NCI-H226 (cell line): ENCODE measurements at regions not wholly inside any gene's neighbourhood (a gene's known extent, or its start where the extent isn't known, plus 50 kb on each side); places are given as distances from the start of the nearest gene placed in this dataset.

Experiments used
- DNase-seq: peaks from one replicate; pipeline ENCODE4 v3.0.0-alpha.2; 2015

DNA sequence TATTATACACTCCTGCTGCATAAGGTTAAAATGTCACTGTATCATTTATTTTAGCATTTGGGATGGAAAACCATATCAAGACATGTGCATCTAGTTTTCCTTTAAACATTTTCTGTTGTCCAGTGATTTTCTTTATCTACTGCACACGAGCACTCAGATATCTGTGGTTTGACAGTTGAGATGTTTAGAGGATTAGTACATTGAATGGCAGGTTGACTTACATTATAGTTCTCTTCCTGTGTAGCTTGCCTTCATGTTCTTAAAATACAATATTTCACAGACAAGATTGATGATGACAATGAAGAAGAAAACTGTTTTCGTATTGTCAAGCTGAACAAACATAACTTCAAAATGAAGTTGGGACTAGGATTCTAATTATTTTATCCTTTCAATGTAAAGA is 2378.4 kb upstream of the WWC1 start:
- peak; percentile 18 for DNase-seq

DNA sequence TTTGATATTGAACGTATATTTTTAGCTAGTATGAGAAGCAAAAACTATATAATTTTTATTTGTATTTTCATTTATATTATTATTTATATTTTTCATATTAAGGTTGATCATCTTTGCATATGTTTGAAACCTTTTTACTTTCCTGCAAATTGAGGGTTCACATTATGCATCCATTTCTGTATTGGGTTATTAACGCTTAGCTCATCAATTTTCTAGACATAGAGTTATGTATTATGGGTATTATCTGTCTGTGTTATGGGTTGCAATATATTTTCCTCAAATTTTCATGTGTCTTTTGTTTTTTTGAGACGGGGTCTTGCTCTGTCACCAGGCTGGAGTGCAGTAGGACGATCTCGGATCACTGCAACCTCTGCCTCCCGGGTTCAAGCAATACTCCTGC is 2377.0 kb upstream of the WWC1 start:
- no peak for DNase-seq

DNA sequence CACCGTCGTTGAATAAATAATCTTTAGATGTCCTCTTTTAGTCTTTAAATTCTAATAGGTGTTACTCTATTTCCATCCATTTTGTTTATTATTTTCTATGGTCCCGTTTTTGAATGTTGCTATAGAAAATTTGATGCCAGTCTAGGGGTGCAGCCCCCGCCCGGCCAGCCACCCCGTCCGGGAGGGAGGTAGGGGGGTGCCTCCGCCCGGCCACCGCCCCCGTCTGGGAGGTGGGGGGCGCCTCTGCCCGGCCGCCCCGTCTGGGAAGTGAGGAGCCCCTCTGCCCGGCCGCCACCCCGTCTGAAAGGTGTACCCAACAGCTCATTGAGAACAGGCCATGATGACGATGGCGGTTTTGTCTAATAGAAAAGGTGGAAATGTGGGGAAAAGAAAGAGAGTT is 2372.2 kb upstream of the WWC1 start:
- DNase-seq = no peak

DNA sequence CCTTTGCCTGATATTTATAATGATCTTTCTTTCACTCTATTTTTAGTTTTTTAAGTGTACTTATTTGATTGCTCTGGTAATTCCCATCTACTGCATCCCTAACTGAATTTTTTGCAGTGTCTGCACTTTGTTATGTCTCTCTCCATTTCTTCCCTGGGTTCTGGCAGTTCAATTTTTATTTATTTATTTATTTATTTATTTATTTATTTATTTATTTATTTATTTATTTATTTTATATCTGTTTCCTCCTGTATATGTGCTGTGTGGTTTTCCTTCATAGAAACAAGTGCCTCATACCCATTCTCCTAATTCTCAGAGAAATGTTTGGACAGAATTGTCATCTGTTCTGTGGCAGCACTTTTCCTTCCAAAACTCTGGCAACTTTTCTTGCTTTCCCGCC is 2370.8 kb upstream of the WWC1 start:
- DNase-seq = no peak

DNA sequence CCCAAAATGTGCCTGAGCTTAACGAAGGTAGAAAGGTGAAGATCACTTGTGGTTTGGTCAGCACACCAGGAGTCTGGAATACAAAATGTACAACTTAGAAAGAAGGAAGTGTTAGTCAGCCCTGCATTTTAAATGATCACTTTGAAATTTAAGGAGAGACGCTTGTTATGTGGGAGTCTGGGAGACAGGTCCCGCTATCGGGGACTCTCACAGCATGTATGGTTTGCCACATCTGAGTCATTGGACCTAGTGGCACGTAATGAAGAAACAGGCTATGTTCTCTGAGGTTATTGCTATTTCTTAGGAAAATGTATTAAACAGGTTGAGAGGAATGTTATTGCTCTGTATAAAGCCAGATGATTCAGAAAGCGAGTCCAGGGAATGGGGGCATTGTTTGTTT is 2362.5 kb upstream of the WWC1 start:
- no peak for DNase-seq

DNA sequence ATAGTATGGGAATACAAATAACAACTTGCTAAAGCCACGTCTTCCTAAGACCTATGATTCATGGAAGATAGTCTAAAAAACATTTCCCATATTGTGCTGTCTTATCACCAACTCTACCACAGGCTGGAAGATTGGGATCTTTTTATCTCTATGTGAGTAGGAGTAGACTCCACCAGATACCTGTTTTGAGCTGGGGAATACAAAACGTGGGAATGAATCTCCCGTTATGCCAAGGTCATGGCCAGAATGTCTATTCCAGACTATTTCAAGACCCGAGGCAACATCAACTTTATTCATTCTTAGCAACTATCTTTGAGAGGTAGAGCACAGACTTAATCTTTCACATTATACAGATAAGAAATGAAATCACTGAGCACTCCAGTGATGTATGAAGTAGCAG is 2350.9 kb upstream of the WWC1 start:
- DNase-seq = peak; percentile 71

DNA sequence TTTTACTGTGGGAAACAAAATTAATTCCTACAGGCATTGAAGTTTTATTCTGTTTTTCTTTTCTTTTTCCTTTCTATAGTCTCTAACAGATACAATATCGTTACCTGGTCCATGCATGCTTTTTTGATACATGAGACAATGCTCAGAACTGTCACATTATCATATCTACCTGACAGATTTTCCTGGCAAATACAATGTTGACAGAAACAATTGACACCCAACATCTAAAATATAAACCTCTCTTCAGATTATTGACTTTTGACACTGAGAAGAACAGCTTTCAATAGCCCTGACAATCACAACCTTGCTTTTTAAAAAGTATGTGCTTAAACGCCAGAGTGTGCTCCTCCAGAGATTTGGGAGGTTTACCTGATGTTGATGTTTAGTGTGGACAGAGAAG is 2334.6 kb upstream of the WWC1 start:
- DNase-seq = no peak

DNA sequence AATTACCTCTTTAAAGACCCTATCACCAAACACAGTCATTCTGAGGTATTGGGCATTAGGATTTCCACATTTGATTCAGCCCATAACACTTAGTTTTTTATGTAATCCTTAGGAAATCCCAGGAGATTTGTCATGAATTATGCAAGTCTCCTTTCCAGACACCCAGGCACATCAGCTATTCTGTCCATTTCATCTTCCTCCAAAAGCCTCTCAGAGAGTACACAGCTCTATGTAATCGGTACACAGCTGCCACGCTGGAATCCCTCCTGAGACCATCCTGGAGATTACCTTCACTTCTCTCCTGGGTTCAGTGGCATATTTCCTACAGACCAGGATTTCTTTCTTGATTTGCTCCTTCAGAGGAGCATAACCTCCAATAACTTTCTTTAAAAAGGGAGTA is 2309.8 kb upstream of the WWC1 start:
- DNase-seq = no peak

DNA sequence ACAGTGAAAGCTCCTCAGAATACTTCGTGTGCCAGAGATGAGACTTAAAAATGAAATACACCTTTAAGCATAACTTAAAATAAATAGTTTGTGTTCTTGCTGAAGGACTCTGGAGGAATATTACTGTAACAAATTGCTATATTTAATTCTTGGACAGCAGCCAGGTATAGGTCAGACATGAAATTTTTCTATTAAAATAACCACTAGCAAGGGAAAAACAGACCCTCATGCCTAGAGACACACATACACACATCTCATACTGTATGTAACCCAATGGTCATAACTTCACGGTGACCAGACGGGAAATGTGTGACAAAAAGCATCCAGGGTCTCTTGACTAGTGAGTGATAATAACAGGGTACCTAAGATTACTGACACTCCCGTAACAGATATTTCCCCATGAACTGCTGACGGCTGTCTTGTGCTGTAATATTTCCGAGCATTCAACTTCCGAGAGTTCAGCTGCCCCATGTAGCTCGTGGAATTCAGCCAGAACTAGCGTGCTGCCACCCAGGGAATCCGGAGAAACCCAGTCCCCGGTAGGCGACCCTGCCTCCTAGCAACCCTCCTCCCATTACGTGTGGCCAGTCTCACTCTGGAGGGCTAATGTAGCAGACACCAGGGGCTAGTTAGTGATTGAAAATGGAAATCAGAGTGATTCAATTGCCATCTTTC is 2295.1 kb upstream of the WWC1 start:
- no peak for DNase-seq

DNA sequence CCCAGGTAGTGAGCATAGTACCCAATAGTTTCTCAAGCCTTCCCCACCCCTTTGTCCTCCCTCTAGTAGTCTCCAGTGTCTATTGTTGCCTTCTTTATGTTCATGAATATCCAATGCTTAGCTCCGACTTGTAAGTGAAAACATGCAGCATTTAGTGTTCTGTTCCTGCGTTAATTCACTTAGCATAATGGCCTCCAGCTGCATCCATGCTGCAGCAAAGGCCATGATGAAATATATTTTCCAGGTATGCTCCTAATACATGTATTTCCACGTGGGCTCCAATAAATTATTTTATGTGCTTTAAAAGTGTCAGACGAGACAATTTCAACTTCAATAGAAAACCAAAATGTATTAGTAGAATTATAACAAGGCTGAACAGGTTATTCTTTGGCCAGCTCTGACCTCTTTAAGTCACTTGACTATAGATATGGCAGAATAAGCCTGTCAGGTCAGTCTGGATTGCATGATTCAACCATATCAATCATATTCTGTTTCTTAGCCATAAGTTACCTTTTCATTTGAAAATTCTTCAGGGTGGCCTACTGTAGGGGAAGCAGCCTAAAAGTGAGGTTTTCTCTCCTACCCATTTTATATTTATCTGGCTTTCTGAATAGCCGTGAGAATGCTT is 2291.6 kb upstream of the WWC1 start:
- no peak for DNase-seq

DNA sequence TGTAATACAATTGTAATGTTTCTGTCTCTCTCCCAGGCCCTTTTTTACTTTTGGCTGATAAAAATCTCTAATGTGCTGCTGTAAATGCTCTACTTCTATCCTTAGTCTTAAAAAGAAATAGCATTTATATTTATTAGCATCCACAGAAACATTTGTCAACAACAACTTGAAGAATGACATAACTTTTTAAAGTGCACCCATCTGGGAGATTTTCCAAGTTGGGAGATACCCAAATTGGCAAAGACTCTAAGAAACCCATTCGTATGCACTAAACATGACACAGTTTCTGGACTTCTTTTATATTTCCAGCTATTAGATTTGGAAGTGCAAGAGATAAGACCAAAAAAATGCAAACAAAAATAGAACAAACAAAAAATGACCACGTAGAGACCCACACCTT is 2287.4 kb upstream of the WWC1 start:
- no peak for DNase-seq

DNA sequence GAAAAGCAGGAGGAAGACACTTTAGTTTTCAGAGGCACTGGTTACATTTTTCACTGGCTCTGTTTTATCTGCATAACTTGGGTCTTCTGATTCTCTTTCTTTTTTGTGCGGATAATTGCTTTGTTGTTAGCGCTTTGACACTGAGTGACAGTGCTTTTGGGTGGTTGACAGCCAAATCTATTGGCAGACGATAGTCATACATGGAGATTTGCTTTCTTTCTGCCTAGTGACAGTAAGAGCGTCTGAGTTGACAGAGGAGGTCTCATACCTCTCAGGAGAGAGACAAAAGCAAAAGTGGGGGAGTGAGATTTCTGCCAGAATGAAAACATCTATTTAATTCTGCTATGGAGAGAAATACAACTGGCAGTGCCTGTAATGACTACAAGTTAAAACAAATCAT is 2278.0 kb upstream of the WWC1 start:
- DNase-seq = no peak

DNA sequence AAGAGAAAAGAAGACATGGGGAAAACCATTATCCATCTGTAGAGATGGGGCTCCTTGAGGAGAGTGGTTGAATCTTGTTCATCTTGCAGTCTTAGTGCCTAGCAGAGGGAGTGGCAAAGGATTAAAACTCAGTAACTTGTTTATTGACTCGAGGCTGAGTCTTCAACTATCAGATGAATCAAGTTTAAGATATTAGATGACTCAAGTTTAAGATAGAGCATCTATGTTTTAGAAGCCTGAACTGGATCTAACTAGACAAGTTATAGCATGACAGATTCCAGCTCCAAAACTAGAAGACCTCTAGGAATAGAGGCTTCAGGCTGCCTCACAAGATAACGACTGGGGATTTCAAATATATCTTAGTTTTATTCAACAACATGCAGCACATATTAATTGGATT is 2277.2 kb upstream of the WWC1 start:
- DNase-seq = no peak

DNA sequence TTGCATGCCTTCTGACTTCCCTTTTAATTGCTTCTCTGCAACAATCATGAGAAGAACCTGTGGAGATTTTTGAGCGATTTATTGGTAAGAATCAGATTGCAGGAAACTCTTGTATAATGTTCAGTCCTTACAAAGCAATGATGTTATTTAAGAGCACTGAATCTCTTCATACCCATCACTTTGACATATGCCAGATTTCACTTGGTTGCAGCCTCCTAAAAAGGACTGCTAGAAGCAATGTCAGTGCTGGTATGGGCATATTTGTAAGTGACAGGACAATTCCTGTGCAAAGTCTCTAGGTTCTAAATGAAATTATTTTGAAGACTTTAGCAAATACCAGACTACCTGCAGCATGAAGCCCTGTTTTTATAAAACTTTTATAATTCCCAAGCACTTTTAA is 2272.7 kb upstream of the WWC1 start:
- no peak for DNase-seq

DNA sequence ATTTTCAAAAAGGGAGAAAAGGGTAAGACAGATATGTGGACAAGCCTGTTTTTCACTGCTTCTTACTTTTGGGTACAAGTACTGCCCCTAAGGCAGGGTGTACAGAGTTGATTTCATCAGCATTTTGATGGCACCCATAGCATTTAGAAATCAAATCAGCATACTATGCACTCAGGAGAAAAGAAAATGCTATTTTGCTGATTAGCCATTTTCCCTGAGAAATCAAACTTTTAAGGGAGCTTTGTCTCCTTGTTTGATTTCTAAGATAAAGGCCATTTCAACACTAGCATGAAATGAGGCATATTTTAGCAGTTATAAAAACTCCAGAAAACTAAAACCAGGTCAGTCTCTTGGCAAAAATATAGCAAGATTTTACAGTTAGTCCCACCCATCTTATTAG is 2269.4 kb upstream of the WWC1 start:
- DNase-seq = no peak

DNA sequence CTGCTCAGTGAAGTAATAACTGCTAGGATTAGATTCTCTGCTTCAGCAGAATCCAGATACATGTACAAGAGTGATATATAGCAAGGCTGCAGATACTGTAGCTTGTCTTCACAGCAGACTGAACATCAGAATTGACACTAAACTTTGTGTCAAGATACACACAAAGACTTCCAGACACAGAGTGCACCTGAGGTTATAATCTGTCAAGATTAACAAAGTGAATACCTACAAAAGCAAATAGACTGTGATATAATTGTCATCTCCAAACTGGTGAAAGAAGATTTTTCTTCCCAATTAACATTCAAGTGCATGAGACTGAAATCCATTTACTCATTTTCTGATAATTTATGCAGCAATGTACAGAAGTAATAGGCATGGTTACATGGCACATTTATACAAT is 2266.5 kb upstream of the WWC1 start:
- DNase-seq = no peak

DNA sequence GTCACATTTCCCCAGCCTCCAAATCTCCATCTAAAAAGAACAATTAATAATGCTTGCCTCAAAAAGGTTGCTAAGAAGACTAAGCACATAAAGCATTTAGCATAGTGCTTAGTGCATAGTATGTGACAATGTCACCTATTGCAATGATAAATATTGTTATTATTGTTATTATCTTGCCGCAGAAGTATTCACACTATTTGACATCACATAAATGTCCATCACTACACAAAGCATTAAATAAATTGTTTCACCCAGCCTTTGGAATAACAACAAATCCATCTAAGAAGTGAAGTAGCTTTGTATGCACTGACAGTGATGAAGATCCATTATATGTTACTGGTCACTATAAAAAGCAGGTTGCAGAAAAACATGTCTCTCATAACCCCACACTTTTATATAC is 2263.9 kb upstream of the WWC1 start:
- no peak for DNase-seq

DNA sequence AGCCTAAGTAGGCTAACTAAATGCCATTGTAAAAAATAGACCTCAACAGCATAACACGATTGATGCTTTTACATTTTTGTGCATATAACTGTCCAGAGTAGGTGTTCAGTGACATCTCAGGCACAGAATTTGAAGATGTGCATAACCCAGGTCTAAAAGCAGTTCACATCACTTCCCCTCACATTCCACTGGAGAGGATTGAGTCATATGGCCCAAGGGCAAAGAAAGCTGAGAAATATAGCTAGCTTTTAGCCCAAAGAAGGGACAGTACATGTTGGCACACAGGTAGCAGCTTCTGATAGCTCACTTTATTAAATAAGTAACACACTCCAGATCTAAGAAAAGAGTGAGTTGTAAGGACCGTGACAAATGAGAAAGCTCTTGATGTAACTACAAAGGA is 2259.5 kb upstream of the WWC1 start:
- DNase-seq = peak; percentile 32

DNA sequence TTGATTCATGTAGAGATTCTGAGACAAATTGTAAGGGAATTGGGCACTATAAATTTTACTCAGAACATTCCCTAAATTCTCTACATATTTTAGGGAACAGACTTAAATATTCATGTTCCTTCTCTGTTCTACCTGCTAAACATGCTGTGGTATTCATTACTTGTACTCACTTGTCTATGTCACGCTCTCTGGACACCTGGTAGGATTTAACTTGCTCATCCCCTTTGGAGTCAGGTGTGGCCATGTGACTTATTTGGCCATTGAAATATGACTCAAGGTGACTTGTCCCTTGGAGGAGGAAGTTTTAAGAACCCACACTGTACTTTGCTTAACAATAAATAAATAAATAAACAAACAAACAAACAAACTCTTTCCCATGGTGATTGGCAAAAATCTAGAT is 2258.8 kb upstream of the WWC1 start:
- DNase-seq = no peak

DNA sequence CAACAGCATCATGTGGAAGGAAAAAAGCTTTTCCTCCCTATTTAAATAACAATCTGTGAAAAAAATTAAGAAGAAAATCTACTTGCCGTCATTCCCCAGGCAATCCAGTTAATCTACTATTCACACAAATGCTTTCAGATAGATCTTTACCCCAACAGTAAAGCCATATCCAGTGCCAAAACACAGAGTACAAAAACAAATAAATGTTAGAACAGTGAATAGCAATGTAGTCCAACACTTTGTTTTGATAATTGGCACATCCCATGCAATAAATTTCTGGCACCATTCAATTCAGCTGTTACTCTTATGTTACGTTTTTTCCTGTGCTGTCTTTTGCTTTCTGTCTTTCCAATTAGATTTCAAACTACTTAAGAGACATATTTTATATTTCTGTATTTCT is 2245.5 kb upstream of the WWC1 start:
- no peak for DNase-seq

DNA sequence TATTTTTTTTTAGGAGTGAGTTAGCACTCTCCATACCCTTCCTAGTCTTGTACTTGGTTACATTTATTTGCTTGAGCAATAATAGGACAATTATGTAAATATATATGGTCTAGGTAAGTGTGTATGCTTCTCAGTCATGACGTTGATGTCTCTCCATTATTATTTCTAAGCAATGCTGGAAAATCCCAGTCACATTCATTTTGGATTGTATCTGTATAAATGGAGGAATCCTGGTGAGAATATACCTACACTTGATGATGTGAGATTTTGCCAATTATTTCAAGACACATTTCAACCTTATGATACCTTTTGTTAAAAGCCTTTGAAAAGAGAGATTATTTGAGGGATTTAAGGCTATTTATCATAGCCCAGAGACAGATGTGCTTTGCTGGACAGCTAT is 2244.5 kb upstream of the WWC1 start:
- no peak for DNase-seq

DNA sequence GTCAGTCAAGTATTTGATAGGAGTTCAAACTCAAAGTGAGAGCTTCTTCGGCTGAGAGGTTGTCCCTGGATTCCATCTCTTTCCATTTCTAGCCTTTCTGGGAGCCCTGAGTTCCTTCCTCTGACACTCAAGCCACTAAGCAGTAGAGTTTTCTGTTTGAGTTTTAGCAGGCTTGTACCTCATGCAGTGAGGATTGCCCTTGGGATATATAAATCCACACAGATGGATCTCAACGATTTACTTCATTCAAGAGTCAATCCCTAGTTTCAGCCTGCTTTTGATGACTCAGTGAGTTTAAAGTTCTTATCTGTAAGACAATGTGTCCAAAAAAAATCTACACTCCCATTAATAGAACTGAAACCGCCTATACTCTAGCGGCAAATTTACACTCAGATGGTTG is 2240.9 kb upstream of the WWC1 start:
- DNase-seq = no peak

DNA sequence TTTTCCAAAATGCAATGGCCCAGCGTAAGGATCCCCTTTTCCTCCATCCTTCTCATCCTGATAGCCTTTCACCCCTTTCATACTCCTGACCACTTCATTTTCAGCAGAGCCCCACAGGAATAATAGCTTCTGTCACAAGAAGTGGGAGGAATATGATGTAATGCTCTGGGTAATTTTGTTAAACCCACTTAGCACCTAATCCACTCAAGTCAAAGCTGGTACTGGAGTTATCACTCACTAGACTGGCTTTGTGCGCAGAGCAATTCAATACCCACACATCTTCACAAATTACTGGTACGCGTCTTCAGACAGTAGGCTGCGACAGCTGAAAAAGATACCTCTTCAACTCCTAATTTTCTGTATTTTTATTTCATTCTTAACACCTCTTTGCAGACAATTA is 2232.8 kb upstream of the WWC1 start:
- DNase-seq = no peak

DNA sequence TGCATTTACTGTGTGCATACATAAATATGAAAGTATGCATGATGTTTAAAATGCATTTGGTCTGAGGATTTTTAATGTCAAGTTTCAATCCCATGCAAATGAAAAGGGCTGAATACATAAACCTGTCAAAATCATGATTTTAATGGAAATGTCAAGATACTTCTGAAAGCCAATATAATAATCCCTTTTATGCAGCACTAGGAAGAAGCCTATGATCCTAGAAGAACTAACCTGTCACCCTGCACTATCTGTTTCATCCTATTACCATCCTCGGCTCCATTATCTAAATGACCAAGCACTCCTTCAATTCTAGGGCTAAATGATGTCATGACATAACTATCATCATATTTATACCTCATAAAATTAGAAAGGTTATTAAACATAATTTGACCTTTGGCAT is 2229.4 kb upstream of the WWC1 start:
- DNase-seq = no peak

DNA sequence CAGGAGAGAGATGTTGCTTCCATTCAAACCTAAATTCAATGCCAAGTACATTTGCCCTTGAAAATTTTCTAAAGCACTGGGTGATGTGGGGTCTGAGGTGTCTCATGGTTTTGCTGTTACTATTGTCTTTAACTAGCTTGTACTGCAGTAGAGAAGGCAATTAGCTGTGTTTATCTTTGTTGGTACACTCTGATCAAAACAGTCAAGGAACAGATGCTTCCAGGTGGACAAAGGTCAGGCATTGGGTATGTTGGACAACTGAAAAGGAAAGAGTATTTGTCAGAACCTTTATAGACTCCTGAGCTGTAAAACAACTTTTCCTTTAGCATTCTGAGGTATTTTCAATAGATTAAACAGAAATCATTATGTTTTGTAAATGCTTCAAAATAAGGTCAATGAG is 2228.7 kb upstream of the WWC1 start:
- no peak for DNase-seq
